Vagina (tissue), 2 donors: ENCODE measurements at regions not wholly inside any gene's neighbourhood (a gene's known extent, or its start where the extent isn't known, plus 50 kb on each side); places are given as distances from the start of the nearest gene placed in this dataset.

Experiments
- DNase-seq, 2 donors: peaks; one replicate each; pipeline ENCODE4 v3.0.0-alpha.2; 2017; ENCODE audit errors: extremely low spot score in 2 of 2
- H3K27ac ChIP-seq: fragments of 200-600 bp; sonication (generic); one replicate; pipeline ENCODE4 v1.5.1; 2019
- H3K27me3 ChIP-seq: fragments of 200-600 bp; sonication (generic); one replicate; pipeline ENCODE4 v1.5.1; 2019
- H3K36me3 ChIP-seq, 2 donors: fragments of 200-600 bp; sonication (generic); one replicate each; pipeline ENCODE4 v1.5.1; 2017 to 2019
- H3K4me1 ChIP-seq: fragments of 200-600 bp; sonication (generic); one replicate; pipeline ENCODE4 v1.5.1; 2019
- H3K4me3 ChIP-seq, 2 donors: fragments of 200-600 bp; sonication (generic); 1 replicate in 1 of 2; 2 replicates in 1 of 2; pipeline ENCODE4 v1.5.1; 2016 to 2019
- H3K9me3 ChIP-seq: fragments of 200-600 bp; sonication (generic); one replicate; pipeline ENCODE4 v1.5.1; 2019
- CTCF ChIP-seq, 3 experiments: fragments of 450-650 bp in 2 of 3; fragments of 200-600 bp in 1 of 3; sonication (generic) in 1 of 3; IDR thresholded peaks; one replicate each; pipeline ENCODE4 v1.5.1; 2017 to 2019; ENCODE audit warnings: antibody characterized with exemption in 3 of 3, mild to moderate bottlenecking in 2 of 3, moderate library complexity in 2 of 3
- POLR2A ChIP-seq, 2 donors: fragments of 450-650 bp; IDR thresholded peaks; one replicate each; pipeline ENCODE4 v1.6.1; 2017; ENCODE audit warnings: antibody characterized with exemption in 2 of 2, mild to moderate bottlenecking in 2 of 2, moderate library complexity in 2 of 2
- POLR2AphosphoS5 ChIP-seq, 2 donors: sonication (generic); formaldehyde crosslinking; IDR thresholded peaks; one replicate each; pipeline ENCODE4 v1.9.0; 2017; ENCODE audit warnings: antibody characterized with exemption in 2 of 2, mild to moderate bottlenecking in 2 of 2, low read depth in 1 of 2; ENCODE audit not compliant: insufficient read depth in 1 of 2
- intact Hi-C: fragments of 100-400 bp; cut with DNase I; formaldehyde crosslinking; loops from one replicate; pipeline ENCODE4 v1.15.1; 2023

- no peak for DNase-seq
- Histone ChIP-seq H3K27me3 (no peaks in the 10 kb centered on the region), H3K27ac (no peak overlapping the region), H3K4me1 (peaks cover 19% of the 10 kb centered on the region), H3K4me3 (no peak overlapping the region), H3K36me3 (no peaks in the 10 kb centered on the region), H3K9me3 (no peaks in the 10 kb centered on the region)
- no peak for TF ChIP-seq POLR2AphosphoS5 (IDR thresholded peaks at IDR 0.05; ENCODE audit: insufficient read depth in 1 of 2, low read depth in 1 of 2)
- TF ChIP-seq POLR2A (IDR thresholded peaks at IDR 0.05) = no peak
- no peak for TF ChIP-seq CTCF (IDR thresholded peaks at IDR 0.05)
- intact Hi-C loops = no loop called here
Measured at GRCh38 chr6:158912655-158913054, 87.3 kb downstream of the RSPH3 start.

- Histone ChIP-seq H3K9me3 (no peaks in the 10 kb centered on the region), H3K4me1 (peaks cover 19% of the 10 kb centered on the region), H3K36me3 (no peaks in the 10 kb centered on the region), H3K27me3 (no peaks in the 10 kb centered on the region), H3K4me3 (no peak overlapping the region), H3K27ac (no peak overlapping the region)
- intact Hi-C loops = no loop called here
- TF ChIP-seq POLR2AphosphoS5 (IDR thresholded peaks at IDR 0.05; ENCODE audit: insufficient read depth in 1 of 2, low read depth in 1 of 2) (no peak), POLR2A (IDR thresholded peaks at IDR 0.05) (no peak), CTCF (IDR thresholded peaks at IDR 0.05) (no peak)
- no peak for DNase-seq
Measured at GRCh38 chr6:158911746-158912480, 88.1 kb downstream of the RSPH3 start.

GRCh38 chr6:158910484-158911440 is 89.2 kb downstream of the RSPH3 start:
- Histone ChIP-seq H3K27me3 (no peaks in the 10 kb centered on the region), H3K4me1 (peaks cover 19% of the 10 kb centered on the region), H3K9me3 (no peaks in the 10 kb centered on the region), H3K4me3 (peak overlapping the region in 1 of 2 donors; percentile 9), H3K36me3 (no peaks in the 10 kb centered on the region), H3K27ac (peak overlapping the region; percentile 33)
- intact Hi-C loops = no loop called here
- no peak for DNase-seq
- TF ChIP-seq POLR2A (IDR thresholded peaks at IDR 0.05) = no peak
- TF ChIP-seq CTCF (IDR thresholded peaks at IDR 0.05) = no peak
- no peak for TF ChIP-seq POLR2AphosphoS5 (IDR thresholded peaks at IDR 0.05; ENCODE audit: insufficient read depth in 1 of 2, low read depth in 1 of 2)

GRCh38 chr6:158909938-158910337 is 90.1 kb downstream of the RSPH3 start:
- no peaks in the 10 kb centered on the region for H3K9me3 ChIP-seq
- intact Hi-C loops = no loop called here
- H3K4me3 ChIP-seq = peak overlapping the region in 1 of 2 donors; percentile 9
- TF ChIP-seq CTCF (IDR thresholded peaks at IDR 0.05) = no peak
- TF ChIP-seq POLR2AphosphoS5 (IDR thresholded peaks at IDR 0.05; ENCODE audit: insufficient read depth in 1 of 2, low read depth in 1 of 2) = no peak
- no peak for TF ChIP-seq POLR2A (IDR thresholded peaks at IDR 0.05)
- H3K4me1 ChIP-seq = peaks cover 19% of the 10 kb centered on the region
- no peaks in the 10 kb centered on the region for H3K27me3 ChIP-seq
- DNase-seq = no peak
- no peak overlapping the region for H3K27ac ChIP-seq
- no peaks in the 10 kb centered on the region for H3K36me3 ChIP-seq
